ENCODE measurements at regions not wholly inside any gene's neighbourhood (a gene's known extent, or its start where the extent isn't known, plus 50 kb on each side); places are given as distances from the start of the nearest gene placed in this dataset.

DNA sequence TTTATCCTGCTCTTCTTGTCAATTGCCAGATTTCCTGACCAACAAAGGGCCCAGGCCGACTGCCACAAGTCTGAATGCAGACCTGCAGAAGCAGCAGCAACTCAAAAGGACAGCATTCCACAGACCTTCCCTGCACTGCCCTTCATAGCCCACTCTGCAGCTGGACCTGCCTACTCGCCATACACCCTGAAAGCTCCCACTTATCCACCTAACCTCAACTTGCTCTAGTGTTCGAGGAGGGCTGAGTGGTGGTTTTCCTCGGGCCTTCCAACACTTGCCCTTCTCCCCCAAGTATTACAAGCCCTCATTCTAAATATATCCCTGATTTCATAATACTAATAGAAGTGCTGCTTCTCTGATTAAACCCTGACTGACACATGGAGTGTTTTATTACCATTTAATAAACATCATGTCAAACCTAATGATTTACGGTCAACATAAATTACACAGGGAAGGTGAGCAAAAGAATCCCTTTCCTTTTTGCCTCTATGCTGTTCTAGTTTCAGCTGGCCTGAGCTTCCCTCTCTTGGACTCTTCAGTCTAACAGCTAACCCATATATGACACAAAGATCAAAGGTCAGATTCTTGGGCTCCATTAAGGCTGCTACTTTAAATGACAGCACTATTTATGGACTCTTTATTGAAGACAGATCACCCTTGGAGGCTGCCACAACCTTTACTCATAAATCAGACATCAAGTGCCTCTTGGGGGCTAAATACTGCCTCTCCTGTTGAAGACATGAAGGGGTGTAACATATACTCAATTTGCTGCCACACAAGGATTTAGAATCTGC is 1546.9 kb upstream of the TMEM132C start:
- Mint-ChIP-seq H3K27me3 (ENCODE audit: low read depth) (peaks cover 27% of the 10 kb centered on the region), H3K27ac (no peak overlapping the region), H3K36me3 (ENCODE audit: insufficient read depth in 1 of 3, low read depth in 3 of 3) (peaks cover 0 to 10% (median 8%) of the 10 kb centered on the region in 3 experiments; a peak in 4 of 7 replicates), H3K4me1 (no peaks in the 10 kb centered on the region), H3K4me3 (no peak overlapping the region), H3K9me3 (peaks cover 10 to 23% of the 10 kb centered on the region in 2 experiments)
- no peak overlapping the region for H3K56ac ChIP-seq (ENCODE audit: insufficient read length, low read depth, low read length)
- no peaks in the 10 kb centered on the region for H4K20me1 ChIP-seq (ENCODE audit: control insufficient read depth, insufficient read depth, insufficient read length)
- H3K14ac ChIP-seq (ENCODE audit: insufficient read depth, low read length), result no peak overlapping the region
- no peak overlapping the region for H3T11ph ChIP-seq (ENCODE audit: low read length)
- H3K27ac ChIP-seq (ENCODE audit: insufficient read length, low read depth, low read length), result no peak overlapping the region
- no peak overlapping the region for H3K4me2 ChIP-seq (ENCODE audit: insufficient read depth, insufficient read length, low read length)
- no CpG with 5 or more reads among the region's 5 CpGs for WGBS (ENCODE audit: extremely low coverage, insufficient read length, low lambda C conversion rate)
- H2AK5ac ChIP-seq (ENCODE audit: insufficient read length, low read length), result no peak overlapping the region
- TF ChIP-seq, protein P1, sequence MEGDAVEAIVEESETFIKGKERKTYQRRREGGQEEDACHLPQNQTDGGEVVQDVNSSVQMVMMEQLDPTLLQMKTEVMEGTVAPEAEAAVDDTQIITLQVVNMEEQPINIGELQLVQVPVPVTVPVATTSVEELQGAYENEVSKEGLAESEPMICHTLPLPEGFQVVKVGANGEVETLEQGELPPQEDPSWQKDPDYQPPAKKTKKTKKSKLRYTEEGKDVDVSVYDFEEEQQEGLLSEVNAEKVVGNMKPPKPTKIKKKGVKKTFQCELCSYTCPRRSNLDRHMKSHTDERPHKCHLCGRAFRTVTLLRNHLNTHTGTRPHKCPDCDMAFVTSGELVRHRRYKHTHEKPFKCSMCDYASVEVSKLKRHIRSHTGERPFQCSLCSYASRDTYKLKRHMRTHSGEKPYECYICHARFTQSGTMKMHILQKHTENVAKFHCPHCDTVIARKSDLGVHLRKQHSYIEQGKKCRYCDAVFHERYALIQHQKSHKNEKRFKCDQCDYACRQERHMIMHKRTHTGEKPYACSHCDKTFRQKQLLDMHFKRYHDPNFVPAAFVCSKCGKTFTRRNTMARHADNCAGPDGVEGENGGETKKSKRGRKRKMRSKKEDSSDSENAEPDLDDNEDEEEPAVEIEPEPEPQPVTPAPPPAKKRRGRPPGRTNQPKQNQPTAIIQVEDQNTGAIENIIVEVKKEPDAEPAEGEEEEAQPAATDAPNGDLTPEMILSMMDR (conservative IDR thresholded peaks at IDR 0.05), result no peak
- H3K23me2 ChIP-seq (ENCODE audit: insufficient read length, low read depth, low read length, poor library complexity, severe bottlenecking), result no peaks in the 10 kb centered on the region
- no peak overlapping the region for H3K9ac ChIP-seq (ENCODE audit: extremely low read depth, insufficient read length, low read length)
- H3K27me3 ChIP-seq (ENCODE audit: insufficient read depth, low read length), result peaks cover 2% of the 10 kb centered on the region; the same call in 1 of the 2 replicates
- no peak overlapping the region for H4K8ac ChIP-seq (replicated peaks; ENCODE audit: insufficient read length, low read depth, low read length)
- H4K5ac ChIP-seq (ENCODE audit: insufficient read length, low read depth, low read length), result no peak overlapping the region
- no peak for DNase-seq
- no peak overlapping the region for H3K18ac ChIP-seq (ENCODE audit: insufficient read length, low read depth, low read length)
- H4K91ac ChIP-seq (ENCODE audit: insufficient read length, low read depth, low read length), result no peak overlapping the region
- no peaks in the 10 kb centered on the region for H3K9me3 ChIP-seq (ENCODE audit: control insufficient read depth, low read depth, low read length)
- H2AFZ ChIP-seq (ENCODE audit: low read length), result no peak overlapping the region
- H2BK12ac ChIP-seq (ENCODE audit: insufficient read length, low read depth, low read length), result no peak overlapping the region
- no peak overlapping the region for H2BK120ac ChIP-seq (ENCODE audit: low read depth, low read length, poor library complexity, severe bottlenecking)
- H3K79me1 ChIP-seq (ENCODE audit: insufficient read depth, low read depth, low read length, poor library complexity, severe bottlenecking), result no peaks in the 10 kb centered on the region
- no peaks in the 10 kb centered on the region for H3K79me2 ChIP-seq (ENCODE audit: insufficient read depth, low read length)
- H2BK20ac ChIP-seq (ENCODE audit: low read depth, low read length, poor library complexity, severe bottlenecking), result no peak overlapping the region
- no peak overlapping the region for H3K23ac ChIP-seq (ENCODE audit: insufficient read length, low read depth, low read length)
- no peak overlapping the region for H3K4ac ChIP-seq (ENCODE audit: low read depth, low read length)
- no peak overlapping the region for H2BK5ac ChIP-seq (ENCODE audit: insufficient read length, low read length)
- H3K4me1 ChIP-seq (ENCODE audit: insufficient read depth, low read length), result no peaks in the 10 kb centered on the region
- no peak overlapping the region for H2BK15ac ChIP-seq (ENCODE audit: low read depth, low read length)

All from H9 (cell line).